HG02588 (cell line): ENCODE measurements at regions not wholly inside any gene's neighbourhood (a gene's known extent, or its start where the extent isn't known, plus 50 kb on each side); places are given as distances from the start of the nearest gene placed in this dataset.

ENCODE experiments used
- ATAC-seq: cut with Tn5 transposase; IDR thresholded peaks from one replicate; pipeline ENCODE4 v1.9.1; 2021; ENCODE audit warnings: mild to moderate bottlenecking, moderate library complexity; ENCODE audit not compliant: unreplicated experiment

DNA sequence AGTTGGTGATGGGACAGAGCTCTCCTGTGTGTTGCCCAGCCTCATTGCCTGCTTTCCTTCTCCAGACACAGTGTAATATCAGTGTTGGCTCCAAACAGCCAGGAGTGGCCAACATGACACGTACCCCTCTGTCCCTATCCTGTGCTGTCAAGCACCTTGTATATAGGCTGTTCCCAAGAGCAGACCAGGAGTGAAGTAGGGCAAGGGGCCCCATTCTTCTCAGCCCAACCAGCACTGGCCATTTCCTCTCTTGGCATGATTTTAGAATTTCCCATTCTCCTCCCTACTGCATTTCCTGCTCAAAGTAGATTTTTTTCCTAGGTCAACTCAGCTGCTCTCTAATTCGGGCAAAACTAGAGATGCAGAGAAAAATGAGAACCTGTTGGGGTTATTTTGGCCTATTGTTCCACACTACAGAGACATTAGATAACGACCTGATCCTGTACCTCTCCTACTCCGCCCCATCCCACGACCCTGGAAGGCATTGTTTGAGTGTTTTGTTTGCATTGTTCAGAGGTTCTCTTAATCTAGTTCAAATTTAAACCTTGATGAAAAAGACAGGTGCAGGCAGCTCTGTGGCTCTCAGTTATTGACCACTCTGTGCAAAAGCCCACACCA, 95.6 kb downstream of the RASSF10 start:
- ATAC-seq, result no peak

DNA sequence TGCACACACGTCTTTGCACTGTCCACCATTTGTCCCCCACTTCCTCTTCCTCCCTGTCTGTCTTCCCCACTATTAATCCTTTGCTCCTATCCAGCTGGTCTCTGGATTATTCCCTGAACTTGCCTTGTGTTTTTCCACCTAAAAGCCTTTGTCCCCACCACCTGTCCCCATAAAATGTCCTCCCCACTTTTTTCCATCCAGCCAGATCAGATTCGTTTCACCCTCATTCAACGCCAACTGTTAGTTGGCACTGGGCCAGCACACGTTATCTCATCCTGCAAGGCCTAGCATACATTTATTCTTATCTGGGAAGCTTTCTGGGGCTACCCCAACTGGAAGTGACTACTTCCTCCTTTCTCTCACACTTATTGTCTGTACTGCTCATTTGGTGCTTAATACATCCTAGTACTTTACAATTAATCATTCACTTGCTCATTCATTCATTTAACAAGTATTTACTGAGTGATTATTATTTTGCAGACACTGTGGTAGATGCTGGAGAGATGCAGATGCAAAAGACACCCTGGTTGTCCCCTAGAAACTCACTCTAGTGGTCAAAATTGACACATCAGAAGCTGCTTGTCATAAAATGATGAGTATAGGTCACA, 96.2 kb downstream of the RASSF10 start:
- peak; percentile 75 for ATAC-seq

DNA sequence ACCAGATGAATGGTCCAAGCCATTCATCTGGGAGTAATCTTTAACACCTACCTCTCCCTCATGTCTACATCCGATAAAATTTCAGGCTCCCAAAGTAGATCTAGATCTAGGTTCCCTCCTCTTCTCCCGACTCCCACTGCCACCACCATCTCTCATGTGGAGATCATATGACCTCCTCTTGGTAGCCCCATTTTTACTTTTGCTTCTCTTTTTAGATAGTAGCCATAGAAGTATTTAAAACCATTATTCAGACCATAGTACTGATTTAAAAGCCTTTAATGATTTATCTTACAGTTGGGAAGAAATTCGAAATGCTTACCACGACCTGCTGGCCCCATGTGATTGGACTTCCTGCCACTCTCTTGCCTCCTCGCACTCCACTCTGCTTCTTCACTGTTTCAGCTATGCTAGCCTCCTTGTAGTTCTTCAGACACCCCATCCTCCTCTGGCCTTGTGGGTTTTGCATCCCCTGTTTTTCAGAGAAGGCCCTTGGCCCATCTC, 98.5 kb downstream of the RASSF10 start:
- ATAC-seq, result no peak

- no peak for ATAC-seq
Observed at GRCh38 chr11:13108416-13108815, 99.3 kb downstream of the RASSF10 start.

DNA sequence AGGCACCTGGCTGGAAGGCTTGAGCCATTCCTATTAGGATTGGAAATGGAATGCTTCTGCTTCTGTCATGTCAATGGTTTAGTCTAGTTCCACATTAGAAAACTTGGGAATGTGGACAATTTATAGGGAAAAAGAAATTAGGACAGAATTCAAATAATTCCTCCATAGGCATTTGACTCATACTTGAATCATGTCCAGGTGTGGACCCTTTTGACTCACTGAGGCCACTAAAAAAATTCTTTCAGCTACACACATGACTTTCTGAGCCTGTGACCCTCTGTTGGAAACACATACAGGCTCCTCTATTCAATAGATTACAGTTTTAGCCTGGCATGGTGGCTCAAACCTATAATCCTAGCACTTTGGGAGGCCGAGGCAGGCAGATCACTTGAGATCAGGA, 100.5 kb downstream of the RASSF10 start:
- ATAC-seq, result no peak

DNA sequence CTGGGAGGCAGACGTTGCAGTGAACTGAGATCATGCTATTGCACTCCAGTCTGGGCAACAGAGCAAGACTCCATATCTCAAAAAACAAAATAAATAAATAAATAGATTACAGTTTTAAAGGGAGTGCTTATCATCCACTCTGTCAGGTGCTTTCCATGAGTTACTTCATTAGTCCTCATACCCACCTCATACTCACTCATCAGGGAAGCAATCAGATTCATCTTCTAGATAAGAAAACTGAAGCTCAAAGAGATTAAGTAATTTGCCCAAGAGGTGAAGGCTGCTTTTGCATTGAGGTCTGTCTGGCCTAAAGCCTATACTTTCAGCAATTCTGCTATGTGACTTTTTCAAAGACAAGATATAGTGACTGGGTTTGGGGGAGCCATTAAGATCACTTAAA, 101.0 kb downstream of the RASSF10 start:
- no peak for ATAC-seq

- no peak for ATAC-seq
Observed at GRCh38 chr11:13110929-13111812, 102.1 kb downstream of the RASSF10 start.

DNA sequence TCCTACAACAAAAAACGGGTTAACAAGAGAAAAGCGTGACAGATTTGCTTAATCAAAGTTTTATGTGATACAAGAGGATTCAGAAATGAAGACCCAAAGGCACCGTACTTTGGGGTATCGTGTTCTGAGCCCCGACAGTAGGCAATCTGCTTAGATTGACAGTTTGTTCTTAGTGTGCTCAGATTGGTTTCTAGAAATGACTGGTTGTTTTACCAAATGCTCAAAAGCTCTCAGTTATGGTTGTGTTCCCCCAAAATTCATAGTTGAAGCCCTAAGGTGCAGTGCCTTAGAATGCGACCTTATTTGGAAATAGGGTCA, 102.7 kb downstream of the RASSF10 start:
- no peak for ATAC-seq

- no peak for ATAC-seq
Observed at GRCh38 chr11:13114566-13115379, 105.7 kb downstream of the RASSF10 start.

- no peak for ATAC-seq
Observed at GRCh38 chr11:13115380-13115675, 106.2 kb downstream of the RASSF10 start.

- no peak for ATAC-seq
Observed at GRCh38 chr11:13116491-13116890, 107.4 kb downstream of the RASSF10 start.

DNA sequence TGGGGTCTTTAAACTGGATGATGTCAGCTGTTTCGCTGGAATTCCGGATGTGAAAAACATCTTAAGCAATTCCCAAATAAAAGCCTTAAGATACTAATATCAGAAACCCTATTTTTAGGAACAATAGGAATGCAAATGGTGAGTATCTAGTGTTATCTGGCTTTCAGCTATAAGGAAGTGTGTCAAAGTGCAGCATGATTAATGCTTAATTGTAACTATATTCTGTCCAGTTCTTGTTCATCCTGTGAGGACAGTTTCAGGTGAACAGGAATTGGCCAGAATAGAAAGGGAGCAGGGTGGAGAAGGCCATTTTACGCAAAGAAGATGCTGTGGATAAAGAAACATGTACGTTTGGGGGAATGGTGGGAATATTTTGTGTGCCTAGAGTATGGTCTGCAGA, 108.2 kb downstream of the RASSF10 start:
- ATAC-seq, result no peak

DNA sequence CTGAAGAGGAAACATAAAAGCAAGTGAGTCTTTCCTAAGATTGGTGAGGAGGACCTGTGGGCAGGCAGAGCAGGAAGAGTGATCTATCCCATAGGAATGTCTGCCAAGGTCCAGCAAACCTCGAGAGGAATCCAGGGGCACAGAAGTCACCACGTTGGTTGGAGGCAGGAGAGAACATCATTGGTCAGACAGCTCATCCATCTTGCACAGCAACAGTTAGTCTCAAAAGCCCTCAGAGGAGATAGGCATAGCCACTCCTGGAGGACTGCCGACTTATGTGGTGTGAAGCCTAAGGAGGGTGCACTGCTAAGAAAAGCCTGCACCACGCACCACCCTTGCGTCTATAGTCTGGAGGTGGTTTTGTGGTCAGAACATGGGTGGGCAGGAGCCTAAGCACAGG, 109.1 kb downstream of the RASSF10 start:
- no peak for ATAC-seq

DNA sequence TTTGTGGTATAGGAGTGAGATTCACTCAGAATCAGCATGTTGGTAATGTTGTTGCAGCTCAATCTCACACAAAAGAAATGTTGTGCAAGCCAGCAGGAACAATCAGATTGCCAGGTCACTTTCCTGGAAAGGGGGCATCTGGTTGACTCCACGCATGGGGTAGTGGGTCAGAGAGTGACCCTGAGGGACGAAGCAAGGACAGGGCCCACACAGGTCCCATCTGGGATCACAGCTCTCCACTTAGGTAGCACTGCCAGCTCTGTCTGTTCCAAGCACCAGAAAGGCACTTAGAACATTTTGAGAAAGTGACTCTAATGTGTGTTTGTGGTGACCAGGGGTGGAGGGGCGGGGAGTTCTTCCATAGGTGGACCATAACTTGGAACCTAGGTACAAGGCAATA, 109.5 kb downstream of the RASSF10 start:
- ATAC-seq, result no peak

DNA sequence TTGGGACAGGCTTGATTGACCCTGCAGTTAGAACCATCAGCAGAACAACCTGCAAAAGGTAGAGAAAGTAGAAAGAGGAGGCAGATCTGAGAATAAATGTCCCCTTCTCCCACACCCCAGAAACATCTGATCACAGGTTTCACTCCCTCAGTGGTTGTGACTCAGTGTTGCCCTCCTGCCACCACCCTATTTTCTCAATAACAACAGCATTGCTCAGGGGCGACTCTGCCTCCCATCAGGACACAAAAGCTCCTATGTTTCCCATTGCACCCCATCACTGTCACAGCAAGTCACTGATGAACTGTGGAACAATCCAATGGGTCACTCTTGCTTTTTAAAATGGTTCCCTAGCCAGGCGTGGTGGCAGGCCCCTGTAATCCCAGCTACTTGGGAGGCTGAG, 110.2 kb downstream of the RASSF10 start:
- no peak for ATAC-seq

GRCh38 chr11:13119941-13120520, 110.9 kb downstream of the RASSF10 start:
- ATAC-seq, result no peak

DNA sequence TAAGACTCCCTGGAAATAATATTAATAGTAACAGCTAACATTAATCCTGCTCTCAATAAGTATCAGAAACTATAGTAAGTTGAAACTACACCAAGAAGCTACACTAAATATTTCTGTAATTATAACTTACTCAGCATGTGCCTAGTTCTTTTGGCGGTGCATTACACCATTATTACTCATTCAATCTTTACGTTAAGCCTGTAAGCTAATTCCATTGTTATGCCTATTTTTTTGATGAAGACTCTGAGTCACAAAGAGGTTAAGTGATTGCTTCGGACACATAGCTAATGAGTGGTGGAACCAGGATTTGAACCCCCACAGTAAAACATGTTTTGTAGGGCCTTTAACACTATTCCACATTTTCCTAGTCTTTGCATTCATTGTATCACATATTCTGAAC, 111.6 kb downstream of the RASSF10 start:
- no peak for ATAC-seq

DNA sequence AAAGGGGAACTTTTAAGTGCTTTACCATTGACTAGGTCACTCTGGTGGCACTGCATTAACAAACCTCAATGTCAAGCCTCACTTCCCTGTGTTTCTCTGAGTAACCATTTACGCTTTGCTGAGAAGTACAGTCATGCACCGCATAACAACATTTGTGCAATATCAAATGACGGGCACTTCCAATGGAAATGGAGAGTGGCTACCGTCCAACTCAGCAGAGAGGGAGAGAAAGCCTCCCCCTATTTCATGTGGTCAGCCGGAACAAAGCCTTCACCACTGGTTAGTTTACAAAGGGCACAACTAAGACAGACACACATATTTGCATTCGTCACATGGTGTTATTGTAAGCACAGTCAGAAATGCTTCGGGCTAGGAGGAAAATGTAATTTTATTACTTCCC, 117.3 kb downstream of the RASSF10 start:
- ATAC-seq, result no peak

GRCh38 chr11:13127161-13127560, 118.0 kb downstream of the RASSF10 start:
- ATAC-seq, result no peak

- ATAC-seq, result no peak
Observed at GRCh38 chr11:13128354-13128753, 119.2 kb downstream of the RASSF10 start.

GRCh38 chr11:13134066-13134465, 125.0 kb downstream of the RASSF10 start:
- no peak for ATAC-seq
